Stimulated activated CD8-positive, alpha-beta memory T cell treated with anti-CD3 and anti-CD28 coated beads, Interleukin-4, amount 100 ng/mL, for 48 hours (primary cell): ENCODE measurements at regions not wholly inside any gene's neighbourhood (a gene's known extent, or its start where the extent isn't known, plus 50 kb on each side); places are given as distances from the start of the nearest gene placed in this dataset.
"Not testable (repeated sequence)": the region's sequence is repeated elsewhere in the genome, so short reads cannot be mapped to it uniquely, and the experiment has no call there.

Source experiments
- DNase-seq: peaks from one replicate; pipeline ENCODE4 v3.0.0-alpha.2; 2020

DNA sequence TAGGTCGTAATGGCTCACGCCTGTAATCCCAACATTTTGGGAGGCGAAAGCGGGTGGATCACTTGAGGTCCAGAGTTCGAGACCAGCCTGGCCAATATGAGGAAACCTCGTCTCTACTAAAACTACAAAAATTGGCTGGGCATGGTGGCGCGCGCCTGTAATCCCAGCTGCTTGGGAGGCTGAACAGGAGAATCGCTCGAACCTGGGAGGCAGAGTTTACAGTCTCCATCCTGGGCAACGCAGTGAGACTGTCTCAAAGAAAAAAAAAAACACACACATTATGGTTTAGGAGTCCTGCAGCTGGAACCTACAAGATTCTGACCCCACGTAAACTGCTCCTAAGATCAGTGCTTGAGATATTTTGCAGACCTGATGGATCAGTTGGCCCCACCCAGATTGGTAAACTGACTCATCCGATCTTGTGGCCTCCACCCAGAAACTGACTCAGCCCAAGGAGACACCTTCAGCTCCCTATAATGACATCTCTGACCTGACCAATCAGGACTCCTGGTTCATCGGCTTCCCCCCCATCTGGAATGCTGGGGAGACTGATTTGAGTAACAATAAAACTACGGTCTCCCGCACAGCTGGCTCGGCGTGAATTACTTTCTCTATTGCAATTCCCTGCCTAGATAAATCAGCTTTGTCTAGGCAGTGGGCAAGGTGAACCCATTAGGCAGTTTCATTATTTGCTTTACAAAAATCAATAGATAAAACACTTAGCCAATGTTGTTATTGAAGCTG, 96.2 kb upstream of the BTN3A2 start:
- peak; percentile 50 for DNase-seq

DNA sequence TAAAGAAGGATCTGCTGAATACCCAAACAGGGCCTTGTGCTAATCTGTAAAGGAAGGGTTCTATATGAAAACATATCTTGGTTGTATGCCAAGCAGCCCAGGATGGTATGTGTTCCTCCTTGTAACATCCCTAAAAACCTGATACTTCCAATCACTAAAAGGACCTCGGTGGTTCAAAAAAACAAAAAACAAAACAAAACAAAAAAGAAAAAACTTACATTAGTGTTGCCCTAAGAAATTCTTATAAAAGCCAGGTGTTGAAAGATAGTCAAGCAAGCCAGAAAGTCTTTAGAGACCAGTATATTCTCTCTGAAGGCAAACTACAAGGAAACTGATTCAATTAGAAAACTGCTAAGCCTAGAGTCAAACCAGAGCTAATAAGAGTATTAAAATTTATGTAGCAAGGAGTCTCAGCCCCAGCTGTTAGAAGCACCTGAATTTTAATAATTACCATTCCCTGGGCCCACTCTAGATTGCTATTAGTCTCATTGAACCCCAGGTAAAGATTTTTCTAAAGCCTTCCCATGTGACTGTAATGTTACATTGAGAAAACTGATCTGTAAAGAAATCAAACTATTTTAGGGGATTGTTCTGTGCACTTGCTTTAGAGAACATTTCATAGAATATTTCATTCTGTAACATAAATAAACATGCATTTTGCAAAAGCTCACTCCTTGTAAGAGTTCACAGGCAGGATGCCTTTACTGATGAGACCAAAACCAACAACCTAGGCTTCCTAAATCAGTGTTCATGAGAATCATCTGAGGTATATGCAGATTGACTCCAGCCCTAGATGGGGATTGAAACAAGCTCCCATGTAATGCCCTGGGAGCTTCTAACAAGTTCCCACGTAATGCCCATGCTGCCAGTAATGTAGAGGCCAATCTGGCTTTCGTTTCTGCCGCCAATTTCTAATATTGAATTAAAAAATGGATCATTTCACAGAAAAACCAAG, 95.2 kb upstream of the BTN3A2 start:
- DNase-seq: peak; percentile 45

- peak; percentile 50 for DNase-seq
These were observed 94.5 kb upstream of the BTN3A2 start for GRCh38 chr6:26270486-26270861.

DNA sequence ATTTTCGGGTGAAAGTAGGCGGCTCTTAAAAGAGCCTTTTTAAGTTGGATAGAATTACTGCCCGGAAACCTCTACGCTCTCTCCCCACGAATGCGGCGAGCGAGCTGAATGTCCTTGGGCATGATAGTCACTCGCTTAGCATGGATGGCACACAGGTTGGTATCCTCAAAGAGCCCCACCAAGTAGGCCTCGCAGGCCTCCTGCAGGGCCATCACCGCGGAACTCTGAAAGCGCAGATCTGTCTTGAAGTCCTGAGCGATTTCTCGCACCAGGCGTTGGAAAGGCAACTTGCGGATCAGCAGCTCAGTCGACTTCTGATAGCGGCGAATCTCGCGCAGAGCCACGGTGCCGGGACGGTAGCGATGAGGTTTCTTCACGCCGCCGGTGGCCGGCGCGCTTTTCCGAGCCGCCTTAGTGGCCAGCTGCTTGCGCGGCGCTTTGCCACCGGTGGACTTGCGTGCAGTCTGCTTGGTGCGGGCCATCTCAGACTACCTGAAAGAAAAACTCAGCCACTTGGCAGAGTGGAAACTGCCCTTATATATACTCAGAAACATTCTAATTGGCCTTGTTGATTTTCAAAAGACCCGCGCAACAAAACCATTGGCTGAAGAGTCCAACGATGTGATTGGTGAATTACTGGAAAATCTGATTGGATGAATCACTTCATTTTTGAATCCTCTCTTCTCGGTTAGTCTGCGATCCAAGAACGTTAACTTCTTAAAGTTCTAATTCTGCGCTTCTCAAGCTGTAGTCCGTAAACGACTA, 93.9 kb upstream of the BTN3A2 start:
- DNase-seq: peak; percentile 79

DNA sequence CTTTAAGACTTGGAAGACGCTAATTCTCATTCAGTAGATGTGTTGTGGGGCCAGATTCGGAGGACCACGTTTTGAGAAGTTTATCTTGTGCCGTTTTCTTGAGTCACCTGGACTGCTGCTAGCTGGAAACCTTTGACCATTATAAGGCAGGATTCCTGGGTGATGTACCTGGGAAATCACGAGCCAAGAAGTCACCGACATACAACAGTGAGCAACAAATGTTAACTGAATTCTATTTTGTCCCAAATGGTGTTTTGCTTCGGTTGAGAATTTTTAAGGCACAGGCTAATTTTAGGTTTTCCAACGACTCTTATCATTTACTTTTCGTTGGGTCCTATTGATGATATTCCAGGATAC, 93.4 kb upstream of the BTN3A2 start:
- DNase-seq: peak; percentile 54

DNA sequence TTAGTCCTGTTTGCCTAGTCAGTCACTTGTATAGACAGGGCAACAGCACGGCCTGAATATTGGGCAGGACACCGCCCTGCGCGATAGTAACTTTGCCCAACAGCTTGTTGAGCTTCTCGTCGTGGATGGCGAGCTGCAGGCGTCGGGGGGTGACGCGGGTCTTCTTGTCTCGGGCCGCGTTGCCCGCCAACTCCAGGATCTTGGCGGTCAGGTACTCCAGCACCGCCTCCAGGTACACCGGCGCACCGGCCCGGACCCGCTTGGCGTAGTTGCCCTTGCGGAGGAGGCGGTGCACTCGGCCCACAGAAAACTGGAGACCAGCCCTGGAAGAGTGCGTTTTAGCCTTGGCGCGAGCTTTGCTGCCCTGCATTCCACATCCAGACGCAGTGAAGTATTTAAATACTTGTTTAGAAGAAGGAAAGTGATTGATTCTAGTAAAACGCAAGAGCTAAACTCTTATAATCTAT, 92.8 kb upstream of the BTN3A2 start:
- DNase-seq: peak; percentile 70

GRCh38 chr6:26273673-26274588, 91.1 kb upstream of the BTN3A2 start:
- DNase-seq: no peak

GRCh38 chr6:26275663-26276062, 89.3 kb upstream of the BTN3A2 start:
- DNase-seq: no peak

- no peak for DNase-seq
These were observed 88.0 kb upstream of the BTN3A2 start for GRCh38 chr6:26276841-26277648.

DNA sequence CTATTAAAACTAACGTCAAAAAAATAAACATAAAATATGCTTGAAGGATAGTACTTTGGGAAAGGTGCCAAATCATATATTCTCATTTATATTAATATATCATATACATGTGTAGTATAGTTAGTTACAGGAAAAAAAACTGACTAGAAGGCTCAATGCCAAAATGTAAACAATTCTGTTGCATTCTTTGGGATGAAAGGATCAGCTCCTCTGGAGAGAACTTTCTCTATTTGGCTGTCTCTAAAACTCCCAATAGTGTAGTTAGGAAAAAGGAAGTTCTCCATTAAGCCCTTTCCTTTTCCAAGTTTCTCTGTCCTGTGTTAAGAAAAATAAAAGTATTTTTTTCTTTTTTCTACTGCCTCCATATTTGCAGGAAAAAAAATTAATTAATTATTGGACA, 86.5 kb upstream of the BTN3A2 start:
- no peak for DNase-seq

DNA sequence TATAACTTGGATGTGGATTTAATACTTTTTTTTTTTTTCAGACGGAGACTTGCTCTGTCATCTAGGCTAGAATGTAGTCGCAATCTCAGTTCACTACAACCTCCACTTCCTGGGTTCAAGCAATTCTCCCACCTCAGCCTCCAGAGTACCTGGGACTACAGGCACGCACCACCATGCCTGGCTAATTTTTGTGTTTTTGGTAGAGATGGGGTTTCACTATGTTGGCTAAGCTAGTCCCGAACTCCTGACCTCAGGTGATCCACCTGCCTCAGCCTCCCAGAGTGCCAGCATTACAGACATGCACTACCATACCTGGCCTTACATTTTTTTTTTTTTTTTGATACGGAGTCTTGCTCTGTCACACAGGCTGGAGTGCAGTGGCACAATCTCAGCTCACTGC, 85.6 kb upstream of the BTN3A2 start:
- not testable (repeated sequence) for DNase-seq

DNA sequence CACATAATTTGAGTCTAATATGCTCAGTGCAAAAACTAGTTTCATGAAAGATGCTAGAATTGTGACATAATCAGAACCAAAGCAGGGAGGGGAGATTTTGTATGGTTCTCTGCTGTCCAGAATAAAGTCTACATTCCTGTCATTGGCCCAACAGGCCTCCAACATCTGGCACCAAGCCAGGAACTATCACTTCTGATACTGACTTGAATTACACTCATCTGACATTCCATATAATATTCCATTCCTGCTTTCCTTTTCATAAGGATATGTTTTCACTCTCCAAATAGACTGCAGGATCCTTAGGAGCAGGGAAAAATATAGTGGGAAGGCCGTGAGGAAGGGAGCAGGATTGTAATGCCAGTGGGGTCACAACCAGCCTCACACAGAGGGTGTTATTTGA, 84.6 kb upstream of the BTN3A2 start:
- no peak for DNase-seq

DNA sequence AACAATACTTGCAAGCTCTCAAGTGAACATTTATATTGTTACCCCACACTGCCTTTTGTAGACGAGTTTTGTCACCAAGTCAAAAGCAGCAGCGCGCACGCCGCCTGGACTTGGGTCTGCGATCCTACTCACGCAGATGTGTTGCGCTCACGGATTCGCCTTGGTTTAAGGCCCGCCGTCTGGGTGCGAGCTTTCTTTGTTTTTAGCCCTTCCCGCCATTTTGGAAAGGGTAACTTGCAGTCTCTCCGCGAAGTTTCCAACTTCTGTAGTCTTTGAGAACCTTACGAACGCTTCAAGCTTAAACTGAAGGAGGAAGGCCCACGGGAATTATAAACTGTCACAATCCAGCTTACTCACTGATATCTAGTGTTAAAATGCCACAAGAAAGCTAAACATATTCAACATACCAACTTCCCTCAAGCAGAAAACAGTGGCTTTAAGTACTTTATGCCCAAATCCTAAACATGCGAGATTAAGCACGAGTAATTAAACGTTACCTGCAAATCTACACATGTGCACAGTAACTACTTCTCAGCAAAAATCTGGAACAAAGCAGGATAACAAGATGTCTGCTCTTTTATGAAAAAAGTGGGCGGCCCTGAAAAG, 80.4 kb upstream of the BTN3A2 start:
- DNase-seq: peak; percentile 70

GRCh38 chr6:26285143-26286134, 79.6 kb upstream of the BTN3A2 start:
- peak; percentile 97 for DNase-seq

GRCh38 chr6:26286168-26286877, 78.7 kb upstream of the BTN3A2 start:
- DNase-seq: peak; percentile 83

GRCh38 chr6:26288155-26288554, 76.8 kb upstream of the BTN3A2 start:
- DNase-seq: no peak

- no peak for DNase-seq
These were observed 74.1 kb upstream of the BTN3A2 start for GRCh38 chr6:26290941-26291340.

DNA sequence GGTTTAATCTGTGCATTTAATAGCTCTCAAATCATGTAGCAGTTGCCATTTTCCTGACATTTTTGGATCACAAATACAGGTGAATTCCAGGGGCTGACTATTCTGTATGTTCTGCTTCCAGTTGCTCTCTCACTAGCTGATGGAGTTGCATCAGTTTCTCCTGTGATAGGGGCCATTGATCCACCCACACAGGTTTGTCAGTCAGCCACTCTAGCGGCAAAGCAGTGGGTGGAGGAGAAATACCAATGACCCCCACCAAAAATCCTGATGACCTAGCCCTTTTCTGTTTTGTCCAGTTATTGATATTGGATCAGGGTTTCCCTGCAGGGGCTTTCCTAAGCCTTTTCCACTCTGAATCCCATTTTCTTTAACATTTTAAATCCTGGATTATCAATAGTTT, 72.3 kb upstream of the BTN3A2 start:
- no peak for DNase-seq

DNA sequence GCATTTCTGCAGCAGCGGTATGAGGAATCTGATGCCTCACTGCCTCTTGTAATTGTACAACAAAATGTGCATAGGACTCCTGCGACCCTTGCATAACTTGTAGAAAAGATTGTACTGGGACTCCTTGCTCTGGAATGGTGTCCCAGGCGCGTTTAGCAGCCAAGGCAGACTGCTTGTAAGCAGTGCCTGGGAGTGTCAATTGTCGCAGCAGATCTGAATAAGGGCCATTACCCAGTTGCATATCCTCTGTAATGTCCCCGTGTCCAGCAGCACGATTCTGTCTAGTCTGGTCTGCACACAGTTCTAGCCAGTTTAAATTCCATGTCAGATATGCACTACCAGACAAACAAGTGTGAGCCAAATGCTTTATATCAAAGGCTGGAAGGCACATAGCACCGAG, 70.7 kb upstream of the BTN3A2 start:
- no peak for DNase-seq
